ENCODE measurements at regions not wholly inside any gene's neighbourhood (a gene's known extent, or its start where the extent isn't known, plus 50 kb on each side); places are given as distances from the start of the nearest gene placed in this dataset.

GRCh38 chr12:5160827-5161226 is 117.1 kb downstream of the KCNA5 start:
- Mint-ChIP-seq H3K4me1 (no peaks in the 10 kb centered on the region), H3K36me3 (ENCODE audit: low read depth) (no peaks in the 10 kb centered on the region), H3K27me3 (peaks cover 22% of the 10 kb centered on the region), H3K4me3 (no peak overlapping the region), H3K9me3 (no peaks in the 10 kb centered on the region), H3K27ac (no peak overlapping the region)
- ChIA-PET CTCF (no interaction called here), POLR2A (no interaction called here)
- TF ChIP-seq CTCF (IDR thresholded peaks at IDR 0.05), result no peak
- DNase-seq (no peak), ATAC-seq (ENCODE audit: low read depth) (no peak)
- intact Hi-C loops (cut with micrococcal nuclease), result no loop called here

GRCh38 chr12:5163661-5164060 is 120.0 kb downstream of the KCNA5 start:
- TF ChIP-seq CTCF (IDR thresholded peaks at IDR 0.05), result no peak
- H3K4me1 Mint-ChIP-seq, result no peaks in the 10 kb centered on the region
- H3K4me3 Mint-ChIP-seq, result no peak overlapping the region
- no peak for ATAC-seq (ENCODE audit: low read depth)
- no peaks in the 10 kb centered on the region for H3K9me3 Mint-ChIP-seq
- no peak overlapping the region for H3K27ac Mint-ChIP-seq
- DNase-seq, result no peak
- intact Hi-C loops (cut with micrococcal nuclease), result no loop called here
- POLR2A ChIA-PET, result no interaction called here
- CTCF ChIA-PET, result no interaction called here
- no peaks in the 10 kb centered on the region for H3K36me3 Mint-ChIP-seq (ENCODE audit: low read depth)
- peaks cover 16% of the 10 kb centered on the region for H3K27me3 Mint-ChIP-seq

GRCh38 chr12:5165296-5165970 is 121.8 kb downstream of the KCNA5 start:
- TF ChIP-seq CTCF (IDR thresholded peaks at IDR 0.05), result no peak
- Mint-ChIP-seq H3K27ac (no peak overlapping the region), H3K9me3 (no peaks in the 10 kb centered on the region), H3K4me3 (no peak overlapping the region), H3K36me3 (ENCODE audit: low read depth) (no peaks in the 10 kb centered on the region), H3K27me3 (peaks cover 14% of the 10 kb centered on the region), H3K4me1 (no peaks in the 10 kb centered on the region)
- no peak for DNase-seq
- no peak for ATAC-seq (ENCODE audit: low read depth)
- CTCF ChIA-PET, result no interaction called here
- intact Hi-C loops (cut with micrococcal nuclease), result no loop called here
- POLR2A ChIA-PET, result no interaction called here

GRCh38 chr12:5166976-5167375 is 123.3 kb downstream of the KCNA5 start:
- Mint-ChIP-seq H3K27ac (no peak overlapping the region), H3K36me3 (ENCODE audit: low read depth) (no peaks in the 10 kb centered on the region), H3K4me3 (no peak overlapping the region), H3K27me3 (peaks cover 4% of the 10 kb centered on the region), H3K9me3 (no peaks in the 10 kb centered on the region), H3K4me1 (no peaks in the 10 kb centered on the region)
- no peak for ATAC-seq (ENCODE audit: low read depth)
- CTCF ChIA-PET, result no interaction called here
- intact Hi-C loops (cut with micrococcal nuclease), result no loop called here
- POLR2A ChIA-PET, result no interaction called here
- no peak for TF ChIP-seq CTCF (IDR thresholded peaks at IDR 0.05)
- DNase-seq, result no peak

- H3K27ac Mint-ChIP-seq, result no peak overlapping the region
- CTCF ChIA-PET, result no interaction called here
- ATAC-seq (ENCODE audit: low read depth) (no peak), DNase-seq (no peak)
- POLR2A ChIA-PET, result no interaction called here
- H3K27me3 Mint-ChIP-seq, result peaks cover 4% of the 10 kb centered on the region
- no peak for TF ChIP-seq CTCF (IDR thresholded peaks at IDR 0.05)
- intact Hi-C loops (cut with micrococcal nuclease), result no loop called here
- H3K4me1 Mint-ChIP-seq, result no peaks in the 10 kb centered on the region
- H3K4me3 Mint-ChIP-seq, result no peak overlapping the region
- no peaks in the 10 kb centered on the region for H3K36me3 Mint-ChIP-seq (ENCODE audit: low read depth)
- H3K9me3 Mint-ChIP-seq, result no peaks in the 10 kb centered on the region
These were observed 124.5 kb downstream of the KCNA5 start for GRCh38 chr12:5168148-5168547.

Measured in activated B cell treated with CpG ODN at 0.5 μM for 24 hours (primary cell).